GM12878 (cell line): ENCODE measurements at regions not wholly inside any gene's neighbourhood (a gene's known extent, or its start where the extent isn't known, plus 50 kb on each side); places are given as distances from the start of the nearest gene placed in this dataset.

Source experiments
- ATAC-seq: fragments of 200-7000 bp; cut with Tn5 transposase; 3 replicates; pipeline ENCODE4 v1.9.1; 2020; ENCODE audit warnings: mild to moderate bottlenecking, moderate library complexity
- BruUV-seq: library from RNA; stranded (reverse); fragments of 400-500 nt; replicated peaks from 2 replicates; lab custom pipeline; 2021; lab: Mats Ljungman, UMichigan
- CTCF ChIA-PET: fragments of 300-600 bp; sonication (Branson Sonifier 250); formaldehyde crosslinking; extraction: SDS; loops from one replicate; lab custom pipeline; 2021; ENCODE audit warnings: inconsistent platforms; lab: Yijun Ruan, JAX
- POLR2A ChIA-PET: fragments of 350-600 bp; formaldehyde crosslinking; extraction: SDS; loops from one replicate; lab custom pipeline; 2021; ENCODE audit warnings: inconsistent platforms; lab: Charles Lee
- RAD21 ChIA-PET: fragments of 300-600 bp; sonication (Branson Sonifier 250); formaldehyde crosslinking; loops from one replicate; lab custom pipeline; 2023; ENCODE audit warnings: antibody characterized with exemption; ENCODE audit not compliant: unreplicated experiment; lab: Charles Lee
- SMC1A ChIA-PET: fragments of 300-600 bp; sonication (Branson Sonifier 250); formaldehyde crosslinking; loops from one replicate; lab custom pipeline; 2023; ENCODE audit not compliant: unreplicated experiment, uncharacterized antibody; lab: Charles Lee
- DNase-seq: peaks from one replicate; pipeline ENCODE4 v3.0.0-alpha.2; 2011; ENCODE audit warnings: low read depth, low spot score
- FAIRE-seq: peaks from 3 replicates; lab custom pipeline; 2011; peaks lifted over from hg19 to GRCh38; lab: Jason Lieb, UNC
- H2AFZ ChIP-seq: 2 replicates; pipeline ENCODE4 v1.6.0; 2011; ENCODE audit warnings: low read depth, low read length, control low read depth; ENCODE audit not compliant: control insufficient read depth
- H3K27ac ChIP-seq: 2 replicates; pipeline ENCODE4 v1.5.1; 2011; ENCODE audit warnings: control low read depth; ENCODE audit not compliant: control insufficient read depth, insufficient read depth
- H3K27me3 ChIP-seq, 2 experiments: replicated peaks in 1 of 2; 2 replicates each; pipeline versions ENCODE4 v1.6.0 to v1.6.1; 2011; ENCODE audit warnings: low read length in 1 of 2; ENCODE audit not compliant: control insufficient read depth in 2 of 2, insufficient read depth in 2 of 2
- H3K36me3 ChIP-seq, 2 experiments: 2 replicates each; pipeline ENCODE4 v1.5.1; 2011; ENCODE audit warnings: low read length in 1 of 2; ENCODE audit not compliant: control insufficient read depth in 2 of 2, insufficient read depth in 2 of 2
- H3K4me1 ChIP-seq: 2 replicates; pipeline ENCODE4 v1.6.1; 2011; ENCODE audit warnings: mild to moderate bottlenecking, low read length, moderate library complexity, mixed read lengths; ENCODE audit not compliant: control insufficient read depth, insufficient read depth
- H3K4me2 ChIP-seq: 2 replicates; pipeline ENCODE4 v1.6.0; 2011; ENCODE audit warnings: control low read depth; ENCODE audit not compliant: control insufficient read depth, insufficient read depth
- H3K4me3 ChIP-seq: fragments of 200-600 bp; sonication (generic); 2 replicates; pipeline ENCODE4 v1.5.1; 2016
- H3K79me2 ChIP-seq: 2 replicates; pipeline ENCODE4 v1.6.0; 2011; ENCODE audit warnings: low read length; ENCODE audit not compliant: control insufficient read depth, insufficient read depth
- H3K9ac ChIP-seq: 2 replicates; pipeline ENCODE4 v1.8.0; 2011; ENCODE audit warnings: low read length, control low read depth, mixed read lengths; ENCODE audit not compliant: control insufficient read depth, insufficient read depth
- H3K9me3 ChIP-seq: replicated peaks from 3 replicates; pipeline ENCODE4 v1.5.1; 2011; ENCODE audit warnings: mild to moderate bottlenecking, low read length; ENCODE audit not compliant: control insufficient read depth, insufficient read depth
- H4K20me1 ChIP-seq: 2 replicates; pipeline ENCODE4 v1.6.0; 2011; ENCODE audit not compliant: control insufficient read depth, insufficient read depth
- BCL3 ChIP-seq: IDR thresholded peaks from 2 replicates; pipeline ENCODE4 v1.6.1; 2011; ENCODE audit warnings: borderline replicate concordance, low read depth, mild to moderate bottlenecking, moderate library complexity, low read length; ENCODE audit not compliant: insufficient read depth, poor library complexity, severe bottlenecking
- CHD4 ChIP-seq: fragments of 200-600 bp; sonication (generic); IDR thresholded peaks from 2 replicates; pipeline ENCODE4 v1.6.1; 2016; ENCODE audit warnings: mild to moderate bottlenecking
- DPF2 ChIP-seq: fragments of 450-650 bp; IDR thresholded peaks from 2 replicates; pipeline ENCODE4 v1.6.1; 2017; ENCODE audit warnings: mild to moderate bottlenecking
- FOXK2 ChIP-seq: fragments of 450-650 bp; IDR thresholded peaks from 2 replicates; pipeline ENCODE4 v1.6.1; 2017; ENCODE audit warnings: mild to moderate bottlenecking, moderate library complexity
- GABPA ChIP-seq: IDR thresholded peaks from 2 replicates; pipeline ENCODE4 v1.6.1; 2014; ENCODE audit warnings: antibody characterized with exemption, low read depth, mild to moderate bottlenecking, inconsistent platforms
- IKZF2 ChIP-seq, 2 experiments: fragments of 450-650 bp; IDR thresholded peaks; 2 replicates each; pipeline ENCODE4 v1.6.1; 2017; ENCODE audit warnings: mild to moderate bottlenecking in 2 of 2, moderate library complexity in 2 of 2
- JUND ChIP-seq: IDR thresholded peaks from 2 replicates; pipeline ENCODE4 v1.6.1; 2012; ENCODE audit warnings: low read depth, mild to moderate bottlenecking, low read length, improper control_type of control experiment, moderate library complexity
- MTA2 ChIP-seq: fragments of 450-650 bp; IDR thresholded peaks from 2 replicates; pipeline ENCODE4 v1.6.1; 2016; ENCODE audit warnings: low read depth, mild to moderate bottlenecking, moderate library complexity
- NFYA ChIP-seq: IDR thresholded peaks from 2 replicates; pipeline ENCODE4 v1.6.1; 2011; ENCODE audit warnings: low read depth, mild to moderate bottlenecking, low read length, improper control_type of control experiment, borderline replicate concordance
- POLR2AphosphoS5 ChIP-seq: IDR thresholded peaks from 2 replicates; pipeline ENCODE4 v1.6.1; 2011; ENCODE audit warnings: mild to moderate bottlenecking, low read length, inconsistent platforms
- RELA ChIP-seq: fragments of 450-650 bp; IDR thresholded peaks from 2 replicates; pipeline ENCODE4 v1.8.0; 2014; ENCODE audit warnings: borderline replicate concordance; ENCODE audit not compliant: partially characterized antibody
- SIN3A ChIP-seq: IDR thresholded peaks from 2 replicates; pipeline ENCODE4 v1.6.1; 2012; ENCODE audit warnings: low read depth, low read length, improper control_type of control experiment
- SMARCA5 ChIP-seq: fragments of 450-650 bp; IDR thresholded peaks from 2 replicates; pipeline ENCODE4 v1.6.1; 2017; ENCODE audit warnings: mild to moderate bottlenecking
- STAT1 ChIP-seq: fragments of 450-650 bp; conservative IDR thresholded peaks from 2 replicates; pipeline ENCODE4 v1.6.1; 2014; ENCODE audit warnings: antibody characterized with exemption, mild to moderate bottlenecking
- ZNF384 ChIP-seq: IDR thresholded peaks from 2 replicates; pipeline ENCODE4 v1.6.1; 2012; ENCODE audit warnings: low read depth, mild to moderate bottlenecking, low read length, improper control_type of control experiment, borderline replicate concordance
- WGBS: methylation state at CpG from one replicate; pipeline ENCODE4 v1.1.6; 2016; ENCODE audit warnings: low lambda C conversion rate; ENCODE audit not compliant: insufficient replicate concordance, insufficient coverage; ENCODE audit errors: missing lambda C conversion rate; 5-methylcytosine and 5-hydroxymethylcytosine counted together
- in situ Hi-C: fragments of 300-500 bp; cut with MboI; formaldehyde crosslinking; loops from 9 replicates; pipeline ENCODE4 v1.14.3; 2018; ENCODE audit warnings: mixed read lengths
- intact Hi-C: fragments of 100-400 bp; cut with micrococcal nuclease; formaldehyde crosslinking; loops from one replicate; pipeline ENCODE4 v1.14.2; 2022; ENCODE audit not compliant: unreplicated experiment
- TF ChIP-seq, protein P1 (sequence below): fragments of 450-650 bp; IDR thresholded peaks from 2 replicates; pipeline ENCODE4 v1.6.1; 2017; ENCODE audit warnings: mild to moderate bottlenecking

GRCh38 chr18:2123077-2123476 is 448.2 kb downstream of the METTL4 start:
- ChIA-PET RAD21 (no interaction called here), CTCF (interaction anchor here (4.3 kb wide), 1 partner anchor 17 kb away, joined by 30 read pairs; no protein-coding TSS in a partner anchor)

More at GRCh38 chr18:2123077-2123476, 448.2 kb downstream of the METTL4 start:
- in situ Hi-C loops: no loop called here
- H3K79me2 ChIP-seq: no peaks in the 10 kb centered on the region
- DNase-seq (no peak), FAIRE-seq (no peak), ATAC-seq (no peak)
- H4K20me1 ChIP-seq: no peaks in the 10 kb centered on the region
- TF ChIP-seq FOXK2 (no peak), NFYA (no peak), STAT1 (no peak), DPF2 (no peak), JUND (no peak), CHD4 (no peak), POLR2AphosphoS5 (no peak), GABPA (no peak), SIN3A (no peak), SMARCA5 (no peak), IKZF2 (IDR thresholded peaks at IDR 0.05) (no peak), MTA2 (no peak), RELA (no peak), BCL3 (no peak), ZNF384 (no peak)
- TF ChIP-seq, protein P1, sequence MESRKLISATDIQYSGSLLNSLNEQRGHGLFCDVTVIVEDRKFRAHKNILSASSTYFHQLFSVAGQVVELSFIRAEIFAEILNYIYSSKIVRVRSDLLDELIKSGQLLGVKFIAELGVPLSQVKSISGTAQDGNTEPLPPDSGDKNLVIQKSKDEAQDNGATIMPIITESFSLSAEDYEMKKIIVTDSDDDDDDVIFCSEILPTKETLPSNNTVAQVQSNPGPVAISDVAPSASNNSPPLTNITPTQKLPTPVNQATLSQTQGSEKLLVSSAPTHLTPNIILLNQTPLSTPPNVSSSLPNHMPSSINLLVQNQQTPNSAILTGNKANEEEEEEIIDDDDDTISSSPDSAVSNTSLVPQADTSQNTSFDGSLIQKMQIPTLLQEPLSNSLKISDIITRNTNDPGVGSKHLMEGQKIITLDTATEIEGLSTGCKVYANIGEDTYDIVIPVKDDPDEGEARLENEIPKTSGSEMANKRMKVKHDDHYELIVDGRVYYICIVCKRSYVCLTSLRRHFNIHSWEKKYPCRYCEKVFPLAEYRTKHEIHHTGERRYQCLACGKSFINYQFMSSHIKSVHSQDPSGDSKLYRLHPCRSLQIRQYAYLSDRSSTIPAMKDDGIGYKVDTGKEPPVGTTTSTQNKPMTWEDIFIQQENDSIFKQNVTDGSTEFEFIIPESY: no peak
- no peak overlapping the region for H3K4me2 ChIP-seq
- no peak overlapping the region for H3K9ac ChIP-seq
- no peaks in the 10 kb centered on the region for H3K27me3 ChIP-seq
- no peak overlapping the region for H3K27ac ChIP-seq
- no peak overlapping the region for H2AFZ ChIP-seq
- ChIA-PET SMC1A (no interaction called here), POLR2A (no interaction called here)
- H3K9me3 ChIP-seq: no peaks in the 10 kb centered on the region
- 14% methylated on average over 2 of the region's 2 CpGs for WGBS
- no peak overlapping the region for H3K4me3 ChIP-seq
- intact Hi-C loops: no loop called here
- H3K36me3 ChIP-seq: no peaks in the 10 kb centered on the region
- H3K4me1 ChIP-seq: no peaks in the 10 kb centered on the region
- BruUV-seq: no TSS peak
